ENCODE measurements at regions not wholly inside any gene's neighbourhood (a gene's known extent, or its start where the extent isn't known, plus 50 kb on each side); places are given as distances from the start of the nearest gene placed in this dataset.

- 86 to 87% methylated on average over 35 of the region's 35 CpGs for WGBS, 2 donors
- intact Hi-C loops (cut with DNase I; ENCODE audit: low total_unique reads) = no loop called here
- H3K4me3 ChIP-seq (ENCODE audit: low read depth, poor library complexity, severe bottlenecking) = peak overlapping the region; percentile 7
- TF ChIP-seq CTCF (IDR thresholded peaks at IDR 0.05) (no peak), POLR2A (IDR thresholded peaks at IDR 0.05) (no peak)
- no peak for DNase-seq (ENCODE audit: low spot score in 2 of 2)
Measured at GRCh38 chr12:34210689-34211530, 188.6 kb downstream of the ALG10 start.

- 81 to 84% methylated on average over 6 of the region's 6 CpGs for WGBS, 2 donors
- TF ChIP-seq POLR2A (IDR thresholded peaks at IDR 0.05) = no peak
- TF ChIP-seq CTCF (IDR thresholded peaks at IDR 0.05) = no peak
- no peak overlapping the region for H3K4me3 ChIP-seq (ENCODE audit: low read depth, poor library complexity, severe bottlenecking)
- DNase-seq (ENCODE audit: low spot score in 2 of 2) = no peak
- intact Hi-C loops (cut with DNase I; ENCODE audit: low total_unique reads) = no loop called here
Measured at GRCh38 chr12:34212651-34213050, 190.4 kb downstream of the ALG10 start.

- TF ChIP-seq POLR2A (IDR thresholded peaks at IDR 0.05) (no peak), CTCF (IDR thresholded peaks at IDR 0.05) (no peak)
- intact Hi-C loops (cut with DNase I; ENCODE audit: low total_unique reads) = no loop called here
- no peak overlapping the region for H3K4me3 ChIP-seq (ENCODE audit: low read depth, poor library complexity, severe bottlenecking)
- DNase-seq (ENCODE audit: low spot score in 2 of 2) = no peak
- 87 to 88% methylated on average over 9 of the region's 9 CpGs for WGBS, 2 donors
Measured at GRCh38 chr12:34214011-34214410, 191.7 kb downstream of the ALG10 start.

- TF ChIP-seq CTCF (IDR thresholded peaks at IDR 0.05) (no peak), POLR2A (IDR thresholded peaks at IDR 0.05) (no peak)
- H3K4me3 ChIP-seq (ENCODE audit: low read depth, poor library complexity, severe bottlenecking) = no peak overlapping the region
- whole genome bisulfite sequencing, 2 donors = 84% methylated on average over 18 of the region's 18 CpGs
- intact Hi-C loops (cut with DNase I; ENCODE audit: low total_unique reads) = no loop called here
- DNase-seq (ENCODE audit: low spot score in 2 of 2) = no peak
Measured at GRCh38 chr12:34215213-34215892, 193.1 kb downstream of the ALG10 start.

GRCh38 chr12:34215893-34216285 is 193.6 kb downstream of the ALG10 start:
- intact Hi-C loops (cut with DNase I; ENCODE audit: low total_unique reads) = no loop called here
- no peak overlapping the region for H3K4me3 ChIP-seq (ENCODE audit: low read depth, poor library complexity, severe bottlenecking)
- TF ChIP-seq CTCF (IDR thresholded peaks at IDR 0.05) (no peak), POLR2A (IDR thresholded peaks at IDR 0.05) (no peak)
- 92 to 94% methylated on average over 12 of the region's 12 CpGs for WGBS, 2 donors
- peak in 1 of 2 donors; percentile 66 for DNase-seq (ENCODE audit: low spot score in 2 of 2)
